PFSK-1 (cell line): ENCODE measurements at regions not wholly inside any gene's neighbourhood (a gene's known extent, or its start where the extent isn't known, plus 50 kb on each side); places are given as distances from the start of the nearest gene placed in this dataset.

Source experiments
- POLR2AphosphoS5 ChIP-seq: IDR thresholded peaks from 2 replicates; pipeline ENCODE4 v1.6.1; 2012; ENCODE audit warnings: low read depth, mild to moderate bottlenecking, control low read depth, low read length, moderate library complexity
- SIN3A ChIP-seq: IDR thresholded peaks from 2 replicates; pipeline ENCODE4 v1.6.1; 2012; ENCODE audit warnings: mild to moderate bottlenecking, low read length, moderate library complexity, borderline replicate concordance; ENCODE audit not compliant: insufficient read depth
- TAF1 ChIP-seq: IDR thresholded peaks from 2 replicates; pipeline ENCODE4 v1.6.1; 2012; ENCODE audit warnings: low read length, control low read depth, borderline replicate concordance; ENCODE audit not compliant: insufficient read depth
- TF ChIP-seq, protein P1 (sequence below), 2 experiments: IDR thresholded peaks; 2 replicates each; pipeline versions ENCODE4 v1.6.1 to v1.8.0; 2011 to 2012; ENCODE audit warnings: low read depth in 2 of 2, low read length in 2 of 2, control low read depth in 1 of 2, inconsistent platforms in 1 of 2, mild to moderate bottlenecking in 1 of 2, moderate library complexity in 1 of 2; ENCODE audit not compliant: insufficient read depth in 1 of 2

GRCh38 chr3:127092368-127092767, 100.6 kb upstream of the PRR23E start:
- TF ChIP-seq POLR2AphosphoS5 = no peak
- TF ChIP-seq, protein P1, sequence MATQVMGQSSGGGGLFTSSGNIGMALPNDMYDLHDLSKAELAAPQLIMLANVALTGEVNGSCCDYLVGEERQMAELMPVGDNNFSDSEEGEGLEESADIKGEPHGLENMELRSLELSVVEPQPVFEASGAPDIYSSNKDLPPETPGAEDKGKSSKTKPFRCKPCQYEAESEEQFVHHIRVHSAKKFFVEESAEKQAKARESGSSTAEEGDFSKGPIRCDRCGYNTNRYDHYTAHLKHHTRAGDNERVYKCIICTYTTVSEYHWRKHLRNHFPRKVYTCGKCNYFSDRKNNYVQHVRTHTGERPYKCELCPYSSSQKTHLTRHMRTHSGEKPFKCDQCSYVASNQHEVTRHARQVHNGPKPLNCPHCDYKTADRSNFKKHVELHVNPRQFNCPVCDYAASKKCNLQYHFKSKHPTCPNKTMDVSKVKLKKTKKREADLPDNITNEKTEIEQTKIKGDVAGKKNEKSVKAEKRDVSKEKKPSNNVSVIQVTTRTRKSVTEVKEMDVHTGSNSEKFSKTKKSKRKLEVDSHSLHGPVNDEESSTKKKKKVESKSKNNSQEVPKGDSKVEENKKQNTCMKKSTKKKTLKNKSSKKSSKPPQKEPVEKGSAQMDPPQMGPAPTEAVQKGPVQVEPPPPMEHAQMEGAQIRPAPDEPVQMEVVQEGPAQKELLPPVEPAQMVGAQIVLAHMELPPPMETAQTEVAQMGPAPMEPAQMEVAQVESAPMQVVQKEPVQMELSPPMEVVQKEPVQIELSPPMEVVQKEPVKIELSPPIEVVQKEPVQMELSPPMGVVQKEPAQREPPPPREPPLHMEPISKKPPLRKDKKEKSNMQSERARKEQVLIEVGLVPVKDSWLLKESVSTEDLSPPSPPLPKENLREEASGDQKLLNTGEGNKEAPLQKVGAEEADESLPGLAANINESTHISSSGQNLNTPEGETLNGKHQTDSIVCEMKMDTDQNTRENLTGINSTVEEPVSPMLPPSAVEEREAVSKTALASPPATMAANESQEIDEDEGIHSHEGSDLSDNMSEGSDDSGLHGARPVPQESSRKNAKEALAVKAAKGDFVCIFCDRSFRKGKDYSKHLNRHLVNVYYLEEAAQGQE (IDR thresholded peaks at IDR 0.05; ENCODE audit: insufficient read depth in 1 of 2, low read depth in 2 of 2, low read length in 2 of 2) = no peak
- no peak for TF ChIP-seq TAF1
- no peak for TF ChIP-seq SIN3A
